Panc1 (cell line): ENCODE measurements at regions not wholly inside any gene's neighbourhood (a gene's known extent, or its start where the extent isn't known, plus 50 kb on each side); places are given as distances from the start of the nearest gene placed in this dataset.

Experiments used
- ATAC-seq: fragments of 200-7000 bp; cut with Tn5 transposase; 2 replicates; pipeline ENCODE4 v1.9.1; 2020; ENCODE audit warnings: mild to moderate bottlenecking, moderate library complexity
- BruUV-seq: library from RNA; stranded (reverse); fragments of 400-500 nt; replicated peaks from 2 replicates; lab custom pipeline; 2021; lab: Mats Ljungman, UMichigan
- CTCF ChIA-PET: fragments of 300-600 bp; sonication (Branson Sonifier 250); formaldehyde crosslinking; loops from one replicate; lab custom pipeline; 2022; ENCODE audit warnings: antibody characterized with exemption; lab: Charles Lee
- POLR2A ChIA-PET: fragments of 300-600 bp; sonication (Branson Sonifier 250); formaldehyde crosslinking; loops from one replicate; lab custom pipeline; 2022; ENCODE audit warnings: antibody characterized with exemption; lab: Charles Lee
- DNase-seq: peaks from one replicate; pipeline ENCODE4 v3.0.0-alpha.2; 2010; ENCODE audit warnings: low read depth, low spot score
- H3K27ac ChIP-seq: 2 replicates; pipeline ENCODE4 v1.5.1; 2011; ENCODE audit warnings: mild to moderate bottlenecking, low read length, inconsistent platforms
- H3K27me3 ChIP-seq: fragments of 200-500 bp; sonication (Bioruptor generic); 2 replicates; pipeline ENCODE4 v1.6.0; 2014; ENCODE audit warnings: low read length, inconsistent platforms; ENCODE audit not compliant: control insufficient read depth, insufficient read depth
- H3K36me3 ChIP-seq: fragments of 200-500 bp; sonication (Bioruptor generic); 2 replicates; pipeline ENCODE4 v1.5.1; 2014; ENCODE audit warnings: inconsistent platforms, mild to moderate bottlenecking, low read length, moderate library complexity; ENCODE audit not compliant: control insufficient read depth, insufficient read depth
- H3K4me1 ChIP-seq: 2 replicates; pipeline ENCODE4 v1.5.1; 2011; ENCODE audit warnings: inconsistent platforms, mild to moderate bottlenecking, low read length, moderate library complexity; ENCODE audit not compliant: control insufficient read depth, insufficient read depth
- H3K4me3 ChIP-seq, 2 experiments: 2 replicates each; pipeline ENCODE4 v1.5.1; 2011 to 2012; ENCODE audit warnings: low read depth in 2 of 2, low read length in 2 of 2, mild to moderate bottlenecking in 2 of 2, inconsistent platforms in 1 of 2, moderate library complexity in 1 of 2
- H3K9me3 ChIP-seq: fragments of 200-500 bp; sonication (Bioruptor generic); 2 replicates; pipeline ENCODE4 v1.5.1; 2014; ENCODE audit warnings: low read depth, mild to moderate bottlenecking, inconsistent platforms, low read length, moderate library complexity; ENCODE audit not compliant: control insufficient read depth, insufficient read depth
- POLR2AphosphoS5 ChIP-seq: IDR thresholded peaks from 2 replicates; pipeline ENCODE4 v1.6.1; 2012; ENCODE audit warnings: mild to moderate bottlenecking, low read depth, low read length, moderate library complexity
- SIN3A ChIP-seq: IDR thresholded peaks from 2 replicates; pipeline ENCODE4 v1.6.1; 2012; ENCODE audit warnings: low read depth, mild to moderate bottlenecking, low read length, moderate library complexity, borderline replicate concordance; ENCODE audit not compliant: insufficient read depth
- TCF7L2 ChIP-seq: IDR thresholded peaks from 2 replicates; pipeline ENCODE4 v1.6.1; 2011; ENCODE audit warnings: mild to moderate bottlenecking, low read depth, low read length, inconsistent platforms
- in situ Hi-C: cut with HindIII; loops from 2 replicates; pipeline ENCODE4 v1.10.0; 2016; ENCODE audit warnings: low sequenced_read_pairs, low pct_unique_long_range_greater_than_20kb
- intact Hi-C: fragments of 100-400 bp; cut with micrococcal nuclease; formaldehyde crosslinking; loops from one replicate; pipeline ENCODE4 v1.10.0; 2022; ENCODE audit not compliant: unreplicated experiment
- TF ChIP-seq, protein P1 (sequence below), 2 experiments: IDR thresholded peaks; 2 replicates each; pipeline ENCODE4 v1.6.1; 2011 to 2012; ENCODE audit warnings: low read depth in 2 of 2, control low read depth in 1 of 2, low read length in 1 of 2, mild to moderate bottlenecking in 1 of 2, moderate library complexity in 1 of 2; ENCODE audit not compliant: insufficient read depth in 1 of 2
- TF ChIP-seq, protein P2 (sequence below): fragments of 450-650 bp; IDR thresholded peaks from 2 replicates; pipeline ENCODE4 v1.5.1; 2017; ENCODE audit warnings: mild to moderate bottlenecking

DNA sequence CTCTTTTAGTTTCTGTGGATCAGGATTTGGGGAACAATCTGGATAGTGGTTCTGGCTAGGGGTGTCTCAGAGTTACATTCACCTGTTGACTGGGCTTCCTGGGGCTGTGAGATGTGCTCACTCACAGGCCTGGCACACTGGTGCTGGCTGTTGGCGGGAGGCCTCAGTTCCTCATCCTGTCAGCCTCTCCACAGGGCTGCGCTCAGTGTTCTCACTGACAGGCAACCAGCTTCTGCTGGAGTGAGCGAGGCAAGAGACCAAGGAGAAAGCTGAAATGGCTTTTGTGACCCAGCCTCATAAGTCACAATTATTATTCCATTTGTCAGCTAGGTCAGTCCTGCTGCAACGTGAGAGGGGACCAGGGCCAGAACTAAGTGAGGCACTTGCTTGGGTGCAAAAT, 180.6 kb upstream of the GLI2 start:
- POLR2A ChIA-PET, result no interaction called here
- Histone ChIP-seq H3K27ac (no peak overlapping the region), H3K9me3 (no peaks in the 10 kb centered on the region), H3K4me1 (no peaks in the 10 kb centered on the region), H3K36me3 (no peaks in the 10 kb centered on the region), H3K27me3 (no peaks in the 10 kb centered on the region), H3K4me3 (no peak overlapping the region)
- no TSS peak for BruUV-seq
- TF ChIP-seq, protein P1, sequence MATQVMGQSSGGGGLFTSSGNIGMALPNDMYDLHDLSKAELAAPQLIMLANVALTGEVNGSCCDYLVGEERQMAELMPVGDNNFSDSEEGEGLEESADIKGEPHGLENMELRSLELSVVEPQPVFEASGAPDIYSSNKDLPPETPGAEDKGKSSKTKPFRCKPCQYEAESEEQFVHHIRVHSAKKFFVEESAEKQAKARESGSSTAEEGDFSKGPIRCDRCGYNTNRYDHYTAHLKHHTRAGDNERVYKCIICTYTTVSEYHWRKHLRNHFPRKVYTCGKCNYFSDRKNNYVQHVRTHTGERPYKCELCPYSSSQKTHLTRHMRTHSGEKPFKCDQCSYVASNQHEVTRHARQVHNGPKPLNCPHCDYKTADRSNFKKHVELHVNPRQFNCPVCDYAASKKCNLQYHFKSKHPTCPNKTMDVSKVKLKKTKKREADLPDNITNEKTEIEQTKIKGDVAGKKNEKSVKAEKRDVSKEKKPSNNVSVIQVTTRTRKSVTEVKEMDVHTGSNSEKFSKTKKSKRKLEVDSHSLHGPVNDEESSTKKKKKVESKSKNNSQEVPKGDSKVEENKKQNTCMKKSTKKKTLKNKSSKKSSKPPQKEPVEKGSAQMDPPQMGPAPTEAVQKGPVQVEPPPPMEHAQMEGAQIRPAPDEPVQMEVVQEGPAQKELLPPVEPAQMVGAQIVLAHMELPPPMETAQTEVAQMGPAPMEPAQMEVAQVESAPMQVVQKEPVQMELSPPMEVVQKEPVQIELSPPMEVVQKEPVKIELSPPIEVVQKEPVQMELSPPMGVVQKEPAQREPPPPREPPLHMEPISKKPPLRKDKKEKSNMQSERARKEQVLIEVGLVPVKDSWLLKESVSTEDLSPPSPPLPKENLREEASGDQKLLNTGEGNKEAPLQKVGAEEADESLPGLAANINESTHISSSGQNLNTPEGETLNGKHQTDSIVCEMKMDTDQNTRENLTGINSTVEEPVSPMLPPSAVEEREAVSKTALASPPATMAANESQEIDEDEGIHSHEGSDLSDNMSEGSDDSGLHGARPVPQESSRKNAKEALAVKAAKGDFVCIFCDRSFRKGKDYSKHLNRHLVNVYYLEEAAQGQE (IDR thresholded peaks at IDR 0.05; ENCODE audit: insufficient read depth in 1 of 2, low read depth in 2 of 2, low read length in 1 of 2), result no peak
- no peak for ATAC-seq
- CTCF ChIA-PET, result no interaction called here
- intact Hi-C loops, result no loop called here
- DNase-seq, result no peak
- in situ Hi-C loops, result no loop called here

DNA sequence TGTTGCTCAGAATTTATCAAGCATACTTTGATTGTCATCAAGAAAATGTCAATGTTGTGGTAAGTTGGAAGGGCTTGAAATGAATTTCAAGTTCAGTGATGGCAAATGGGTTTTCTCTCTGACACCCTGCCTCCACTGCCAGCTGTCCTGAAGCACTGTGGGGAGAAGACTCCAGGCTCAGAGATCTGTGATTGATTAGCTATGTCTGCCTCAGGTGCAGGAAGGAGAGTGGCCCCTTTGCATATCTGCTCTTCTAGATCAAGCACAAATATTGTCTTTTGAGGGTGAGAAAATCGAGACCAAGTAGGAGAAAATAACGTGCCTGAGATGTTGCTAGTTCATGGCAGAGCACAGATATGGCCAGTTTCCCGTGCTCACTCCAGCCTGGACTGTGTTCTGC, 178.8 kb upstream of the GLI2 start:
- ChIA-PET CTCF (no interaction called here), POLR2A (no interaction called here)
- H3K9me3 ChIP-seq, result no peaks in the 10 kb centered on the region
- in situ Hi-C loops, result no loop called here
- no peak for ATAC-seq
- DNase-seq, result no peak
- H3K27ac ChIP-seq, result no peak overlapping the region
- intact Hi-C loops, result no loop called here
- H3K4me3 ChIP-seq, result no peak overlapping the region
- TF ChIP-seq, protein P2, sequence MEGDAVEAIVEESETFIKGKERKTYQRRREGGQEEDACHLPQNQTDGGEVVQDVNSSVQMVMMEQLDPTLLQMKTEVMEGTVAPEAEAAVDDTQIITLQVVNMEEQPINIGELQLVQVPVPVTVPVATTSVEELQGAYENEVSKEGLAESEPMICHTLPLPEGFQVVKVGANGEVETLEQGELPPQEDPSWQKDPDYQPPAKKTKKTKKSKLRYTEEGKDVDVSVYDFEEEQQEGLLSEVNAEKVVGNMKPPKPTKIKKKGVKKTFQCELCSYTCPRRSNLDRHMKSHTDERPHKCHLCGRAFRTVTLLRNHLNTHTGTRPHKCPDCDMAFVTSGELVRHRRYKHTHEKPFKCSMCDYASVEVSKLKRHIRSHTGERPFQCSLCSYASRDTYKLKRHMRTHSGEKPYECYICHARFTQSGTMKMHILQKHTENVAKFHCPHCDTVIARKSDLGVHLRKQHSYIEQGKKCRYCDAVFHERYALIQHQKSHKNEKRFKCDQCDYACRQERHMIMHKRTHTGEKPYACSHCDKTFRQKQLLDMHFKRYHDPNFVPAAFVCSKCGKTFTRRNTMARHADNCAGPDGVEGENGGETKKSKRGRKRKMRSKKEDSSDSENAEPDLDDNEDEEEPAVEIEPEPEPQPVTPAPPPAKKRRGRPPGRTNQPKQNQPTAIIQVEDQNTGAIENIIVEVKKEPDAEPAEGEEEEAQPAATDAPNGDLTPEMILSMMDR, result no peak
- TF ChIP-seq SIN3A, result no peak
- TF ChIP-seq, protein P1 (IDR thresholded peaks at IDR 0.05; ENCODE audit: insufficient read depth in 1 of 2, low read depth in 2 of 2, low read length in 1 of 2), result no peak
- no peak for TF ChIP-seq POLR2AphosphoS5
- no peak for TF ChIP-seq TCF7L2
- no peaks in the 10 kb centered on the region for H3K4me1 ChIP-seq
- H3K36me3 ChIP-seq, result no peaks in the 10 kb centered on the region
- BruUV-seq, result no TSS peak
- no peaks in the 10 kb centered on the region for H3K27me3 ChIP-seq
